ENCODE measurements at regions not wholly inside any gene's neighbourhood (a gene's known extent, or its start where the extent isn't known, plus 50 kb on each side); places are given as distances from the start of the nearest gene placed in this dataset.

- TF ChIP-seq EZH2 (IDR thresholded peaks at IDR 0.05; ENCODE audit: low read length) (no peak), CTCF (optimal IDR thresholded peaks at IDR 0.05 in 1 of 3, IDR thresholded peaks at IDR 0.05 in 1 of 3, conservative IDR thresholded peaks at IDR 0.05 in 1 of 3; ENCODE audit: extremely low read depth in 1 of 3, insufficient read depth in 2 of 3, low read length in 3 of 3) (no peak)
Measured at GRCh38 chr5:120402606-120403005, 61.5 kb upstream of the PRR16 start.
